Stimulated activated CD4-positive, alpha-beta T cell treated with anti-CD3 and anti-CD28 coated beads, TNF-alpha, amount 100 ng/mL, for 48 hours (primary cell): ENCODE measurements at regions not wholly inside any gene's neighbourhood (a gene's known extent, or its start where the extent isn't known, plus 50 kb on each side); places are given as distances from the start of the nearest gene placed in this dataset.
"Not testable (repeated sequence)": the region's sequence is repeated elsewhere in the genome, so short reads cannot be mapped to it uniquely, and the experiment has no call there.

Experiments used
- DNase-seq, 3 donors: peaks; one replicate each; pipeline ENCODE4 v3.0.0-alpha.2; 2020; ENCODE audit warnings: low read depth in 3 of 3

GRCh38 chr11:115613004-115613403 lies 108.8 kb upstream of the CADM1 start:
- no peak for DNase-seq

- no peak for DNase-seq
These were observed 108.0 kb upstream of the CADM1 start for GRCh38 chr11:115612046-115612730.

GRCh38 chr11:115611343-115611742 lies 107.1 kb upstream of the CADM1 start:
- DNase-seq = no peak

DNA sequence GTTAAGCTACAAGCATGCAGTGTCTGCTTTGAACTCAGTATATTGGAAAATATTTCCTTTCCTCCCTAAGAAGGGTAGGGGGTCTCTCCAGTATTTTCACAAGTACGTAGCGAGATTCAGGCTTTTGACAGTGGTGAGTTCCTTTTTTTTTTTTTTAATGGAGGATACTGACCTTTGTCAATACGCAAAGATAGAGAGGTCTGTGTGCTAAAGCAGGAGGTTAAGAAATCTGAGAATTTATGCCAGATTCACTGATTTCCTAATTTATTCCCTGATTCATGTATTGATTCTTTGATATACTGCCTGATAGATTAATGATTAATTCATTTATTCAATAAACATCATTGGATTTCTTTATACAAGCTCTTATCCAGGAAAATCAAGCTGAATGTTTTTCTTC lies 106.7 kb upstream of the CADM1 start:
- no peak for DNase-seq

DNA sequence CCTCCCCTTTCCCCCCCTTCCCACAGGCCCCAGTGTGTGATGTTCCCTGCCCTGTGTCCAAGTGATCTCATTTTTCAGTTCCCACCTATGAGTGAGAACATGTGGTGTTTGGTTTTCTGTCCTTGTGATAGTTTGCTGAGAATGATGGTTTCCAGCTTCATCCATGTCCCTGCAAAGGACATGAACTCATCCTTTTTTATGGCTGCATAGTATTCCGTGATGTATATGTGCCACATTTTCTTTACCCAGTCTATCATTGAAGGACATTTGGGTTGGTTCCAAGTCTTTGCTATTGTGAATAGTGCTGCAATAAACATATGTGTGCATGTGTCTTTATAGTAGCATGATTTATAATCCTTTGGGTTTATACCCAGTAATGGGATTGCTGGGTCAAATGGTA lies 106.0 kb upstream of the CADM1 start:
- DNase-seq = not testable (repeated sequence)

GRCh38 chr11:115608976-115609375 lies 104.8 kb upstream of the CADM1 start:
- DNase-seq = no peak

DNA sequence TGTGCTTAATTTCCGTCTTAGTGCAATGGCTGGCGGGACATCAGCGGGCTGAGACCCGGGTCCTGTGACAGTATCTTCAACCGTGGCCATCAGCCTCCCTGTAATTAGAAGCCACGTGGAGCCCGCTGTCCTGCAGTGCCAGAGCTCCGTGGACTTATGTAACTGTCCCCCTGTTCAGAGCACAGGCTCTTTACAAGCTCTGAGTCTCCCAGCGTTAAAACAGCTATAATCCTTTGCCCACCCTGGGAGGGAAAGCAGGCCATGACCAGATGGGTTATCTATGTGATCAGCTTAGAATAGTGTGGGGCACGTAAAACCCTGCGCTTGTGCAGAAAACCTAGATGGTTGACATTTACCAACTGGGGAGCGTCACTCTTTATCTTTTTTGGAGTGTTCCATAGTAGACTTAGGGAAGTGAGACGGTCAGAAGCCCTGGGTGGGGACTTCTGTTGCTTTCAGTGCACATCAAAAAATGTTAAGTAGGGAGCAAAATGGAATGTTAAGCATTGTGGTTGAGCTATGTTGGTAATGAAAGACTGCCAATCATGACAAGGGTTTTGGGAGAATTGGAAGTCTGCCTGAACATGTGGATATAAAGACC lies 103.5 kb upstream of the CADM1 start:
- no peak for DNase-seq

DNA sequence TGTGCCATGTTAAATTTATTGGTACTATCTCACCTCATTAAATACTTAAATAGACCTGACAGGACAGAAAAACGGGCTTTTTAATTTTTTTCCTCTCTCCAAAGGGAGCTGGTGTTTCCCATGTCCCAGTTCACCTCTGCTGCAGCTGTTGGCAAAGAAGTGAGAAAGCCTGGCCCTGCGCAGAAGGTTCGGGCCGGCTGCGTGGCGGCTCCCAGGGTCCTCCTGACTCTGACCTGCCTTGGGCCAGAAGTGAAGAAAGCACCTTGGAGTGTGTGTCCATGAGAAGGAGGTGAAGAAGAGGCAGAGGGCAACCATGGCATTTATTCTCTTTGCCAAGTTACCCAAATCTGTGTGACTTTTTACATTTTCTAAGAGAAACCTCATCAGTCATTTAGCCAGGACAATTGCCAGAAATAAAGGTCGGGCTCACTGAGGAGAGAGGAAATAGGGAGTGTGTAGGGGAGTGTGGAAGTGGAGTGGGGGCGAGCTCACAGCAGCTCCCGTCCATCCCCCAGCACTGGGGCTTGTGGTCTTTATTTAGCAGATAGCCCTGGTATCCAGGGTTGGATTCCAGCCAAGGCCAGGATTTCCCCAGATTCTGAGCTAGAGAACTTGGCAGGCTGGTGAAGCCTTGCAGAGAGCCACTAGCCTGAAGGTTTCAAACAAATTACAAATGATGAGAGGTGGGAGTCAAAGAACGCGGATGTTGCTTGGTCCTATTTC lies 102.4 kb upstream of the CADM1 start:
- no peak for DNase-seq

DNA sequence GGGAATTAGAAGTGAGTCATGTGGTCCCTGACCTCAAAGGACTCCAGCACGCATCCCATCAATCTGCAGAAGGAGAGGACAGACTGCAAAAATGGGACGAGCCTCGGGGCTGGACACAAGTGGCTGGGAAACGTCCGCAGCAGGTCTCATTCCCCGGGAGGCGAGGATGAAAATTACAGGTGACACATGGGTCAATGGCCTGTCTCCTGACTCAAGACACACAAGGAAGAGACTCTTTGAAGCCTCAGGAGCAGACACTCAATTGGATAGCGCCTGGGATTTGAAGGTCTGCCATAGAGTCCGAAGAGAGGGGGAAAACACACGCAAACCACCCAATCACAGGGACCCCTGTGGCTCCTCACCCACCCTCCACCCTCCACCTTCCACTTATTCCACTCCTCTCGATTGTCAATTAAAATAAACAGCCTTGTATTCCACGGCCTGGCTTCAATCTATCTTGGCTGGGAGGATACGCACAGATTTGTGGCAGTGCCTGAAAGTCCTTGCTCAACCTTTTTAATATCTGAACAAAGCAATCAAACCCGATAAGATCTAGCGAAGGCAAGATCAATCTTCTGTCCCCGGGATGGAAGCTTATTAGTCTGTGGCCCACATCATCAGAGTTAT lies 101.8 kb upstream of the CADM1 start:
- DNase-seq = no peak

- DNase-seq = not testable (repeated sequence)
These were observed 101.2 kb upstream of the CADM1 start for GRCh38 chr11:115605397-115605796.

DNA sequence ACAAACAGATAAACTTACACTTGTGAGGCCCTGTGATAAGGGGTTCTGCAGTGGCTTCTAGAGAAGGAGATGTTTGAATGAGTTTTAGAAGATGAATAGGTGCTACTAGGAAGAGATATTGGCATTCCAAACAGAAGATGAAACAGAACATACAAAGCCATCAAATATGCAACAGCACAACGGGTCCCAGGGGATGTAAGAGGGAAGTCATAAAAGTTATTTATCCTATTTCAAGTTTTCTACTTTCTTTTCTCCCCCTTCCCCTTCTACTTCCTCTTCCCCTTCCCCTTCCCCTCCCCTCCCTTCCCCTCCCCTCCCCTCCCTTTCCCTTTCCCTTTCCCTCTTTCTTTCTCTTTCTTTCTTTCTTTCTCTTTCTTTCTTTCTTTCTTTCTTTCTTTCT lies 94.9 kb upstream of the CADM1 start:
- no peak for DNase-seq

- no peak for DNase-seq
These were observed 94.2 kb upstream of the CADM1 start for GRCh38 chr11:115598257-115598901.

DNA sequence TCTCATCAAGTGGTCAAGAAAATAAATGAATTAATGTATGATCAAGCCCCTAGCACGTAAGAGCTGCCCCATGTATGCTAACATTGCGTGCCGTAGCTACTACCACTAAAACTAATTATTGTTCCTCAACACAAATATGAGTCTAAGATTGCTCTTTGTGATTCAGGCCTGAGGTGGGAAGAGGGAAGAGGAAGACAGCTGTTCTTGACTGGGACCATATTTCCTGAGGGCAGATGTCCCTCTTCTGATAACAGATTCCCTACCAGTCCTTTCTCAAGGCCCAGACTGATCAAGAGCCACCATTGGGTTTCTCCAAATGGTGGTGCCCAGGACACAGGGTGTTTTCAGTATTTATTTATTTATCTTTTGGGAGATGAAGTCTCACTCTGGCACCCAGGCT lies 87.2 kb upstream of the CADM1 start:
- no peak for DNase-seq

DNA sequence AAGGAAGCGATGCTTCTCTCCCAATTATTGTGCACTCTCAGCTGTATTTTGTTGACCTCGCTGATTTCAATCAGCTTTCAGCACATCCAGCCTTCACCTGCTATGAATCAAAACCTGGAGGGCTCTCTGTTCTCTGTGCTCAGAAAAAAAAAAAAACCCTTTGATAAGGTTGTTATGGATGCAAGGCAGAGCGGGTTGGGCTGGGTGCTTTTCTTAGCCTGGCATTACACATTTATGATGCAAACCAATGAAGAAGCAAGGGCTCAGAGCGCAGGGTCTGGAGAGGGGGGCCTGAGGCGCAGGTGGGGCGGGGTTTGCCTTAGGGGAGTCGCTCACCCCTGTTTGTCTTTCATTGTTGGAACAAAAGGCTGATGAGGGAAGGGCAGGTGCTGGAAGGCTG lies 86.0 kb upstream of the CADM1 start:
- no peak for DNase-seq

- DNase-seq = no peak
These were observed 83.6 kb upstream of the CADM1 start for GRCh38 chr11:115587718-115588342.

GRCh38 chr11:115585361-115586024 lies 81.3 kb upstream of the CADM1 start:
- no peak for DNase-seq

GRCh38 chr11:115581871-115582639 lies 77.8 kb upstream of the CADM1 start:
- DNase-seq = no peak

GRCh38 chr11:115580927-115581680 lies 76.9 kb upstream of the CADM1 start:
- no peak for DNase-seq

GRCh38 chr11:115580416-115580815 lies 76.2 kb upstream of the CADM1 start:
- DNase-seq = no peak
